IMR-90 (cell line): ENCODE measurements at regions not wholly inside any gene's neighbourhood (a gene's known extent, or its start where the extent isn't known, plus 50 kb on each side); places are given as distances from the start of the nearest gene placed in this dataset.

Experiments
- ATAC-seq: fragments of 200-7000 bp; cut with Tn5 transposase; 2 replicates; pipeline ENCODE4 v1.9.1; 2020; ENCODE audit warnings: low read depth, mild to moderate bottlenecking, moderate library complexity
- BruUV-seq: library from RNA; stranded (reverse); fragments of 400-500 nt; replicated peaks from 2 replicates; lab custom pipeline; 2021; lab: Mats Ljungman, UMichigan
- CTCF ChIA-PET: fragments of 300-600 bp; formaldehyde crosslinking; extraction: SDS; loops from one replicate; lab custom pipeline; 2021; ENCODE audit warnings: antibody characterized with exemption; lab: Yijun Ruan, JAX
- POLR2A ChIA-PET: fragments of 300-600 bp; sonication (Branson Sonifier 250); formaldehyde crosslinking; loops from one replicate; lab custom pipeline; 2022; ENCODE audit warnings: antibody characterized with exemption; ENCODE audit not compliant: unreplicated experiment; lab: Charles Lee
- DNase-seq: peaks from one replicate; pipeline ENCODE4 v3.0.0; 2013
- H2AFZ ChIP-seq: replicated peaks from 2 replicates; pipeline ENCODE3; 2013; ENCODE audit warnings: low read length, mild to moderate bottlenecking; ENCODE audit not compliant: poor library complexity
- H2AK5ac ChIP-seq: 2 replicates; pipeline ENCODE4 v1.6.1; 2013; ENCODE audit warnings: low read depth, low read length, inconsistent platforms
- H2AK9ac ChIP-seq: replicated peaks from 2 replicates; pipeline ENCODE3; 2013; ENCODE audit warnings: mild to moderate bottlenecking, low read depth, low read length, moderate library complexity; ENCODE audit not compliant: poor library complexity
- H2BK120ac ChIP-seq: 2 replicates; pipeline ENCODE4 v1.6.1; 2013; ENCODE audit warnings: low read depth, low read length, inconsistent platforms
- H2BK15ac ChIP-seq: 3 replicates; pipeline ENCODE4 v1.6.1; 2013; ENCODE audit warnings: low read depth, low read length, inconsistent platforms
- H2BK20ac ChIP-seq: 2 replicates; pipeline ENCODE4 v1.6.1; 2013; ENCODE audit warnings: low read depth, mild to moderate bottlenecking, inconsistent platforms, low read length, moderate library complexity
- H2BK5ac ChIP-seq: 2 replicates; pipeline ENCODE4 v1.6.1; 2013; ENCODE audit warnings: mild to moderate bottlenecking, low read depth, low read length, inconsistent platforms; ENCODE audit not compliant: poor library complexity, severe bottlenecking
- H3K14ac ChIP-seq: replicated peaks from 2 replicates; pipeline ENCODE4 v1.6.1; 2013; ENCODE audit warnings: low read depth, low read length, inconsistent platforms
- H3K18ac ChIP-seq: 2 replicates; pipeline ENCODE4 v1.6.1; 2013; ENCODE audit warnings: low read depth, low read length, control low read depth
- H3K23ac ChIP-seq: 2 replicates; pipeline ENCODE4 v1.6.1; 2013; ENCODE audit warnings: low read depth, low read length, inconsistent platforms
- H3K27ac ChIP-seq: 2 replicates; pipeline ENCODE4 v1.5.1; 2013; ENCODE audit warnings: mild to moderate bottlenecking, control low read depth, low read length; ENCODE audit not compliant: insufficient read depth
- H3K27me3 ChIP-seq: 2 replicates; pipeline ENCODE4 v1.6.1; 2013; ENCODE audit warnings: low read length; ENCODE audit not compliant: control insufficient read depth, insufficient read depth
- H3K36me3 ChIP-seq: 2 replicates; pipeline ENCODE4 v1.6.1; 2013; ENCODE audit warnings: low read length, mixed read lengths; ENCODE audit not compliant: control insufficient read depth, insufficient read depth
- H3K4ac ChIP-seq: 2 replicates; pipeline ENCODE4 v1.6.1; 2013; ENCODE audit warnings: low read depth, low read length, inconsistent platforms
- H3K4me1 ChIP-seq: 2 replicates; pipeline ENCODE4 v1.6.1; 2013; ENCODE audit warnings: low read length, mixed read lengths; ENCODE audit not compliant: control insufficient read depth, insufficient read depth
- H3K4me2 ChIP-seq: 2 replicates; pipeline ENCODE4 v1.6.1; 2013; ENCODE audit warnings: low read depth, mild to moderate bottlenecking, control low read depth, low read length, moderate library complexity
- H3K4me3 ChIP-seq: 2 replicates; pipeline ENCODE4 v1.5.1; 2013; ENCODE audit warnings: low read depth, mild to moderate bottlenecking, control low read depth, low read length, moderate library complexity; ENCODE audit not compliant: insufficient read depth
- H3K56ac ChIP-seq: 2 replicates; pipeline ENCODE4 v1.6.1; 2013; ENCODE audit warnings: low read length, inconsistent platforms; ENCODE audit not compliant: insufficient read depth; ENCODE audit errors: extremely low read depth
- H3K79me1 ChIP-seq, 2 experiments: 2 replicates each; pipeline ENCODE4 v1.6.1; 2013; ENCODE audit warnings: low read length in 2 of 2, inconsistent platforms in 1 of 2, low read depth in 1 of 2
- H3K9ac ChIP-seq: 2 replicates; pipeline ENCODE4 v1.6.1; 2013; ENCODE audit warnings: low read depth, low read length, control low read depth
- H3K9me1 ChIP-seq: 2 replicates; pipeline ENCODE4 v1.6.1; 2013; ENCODE audit warnings: low read length, inconsistent platforms; ENCODE audit not compliant: insufficient read depth
- H3K9me3 ChIP-seq: 2 replicates; pipeline ENCODE4 v1.6.1; 2013; ENCODE audit warnings: low read length; ENCODE audit not compliant: control insufficient read depth, insufficient read depth
- H4K20me1 ChIP-seq: 2 replicates; pipeline ENCODE4 v1.6.1; 2013; ENCODE audit warnings: low read length, inconsistent platforms; ENCODE audit not compliant: insufficient read depth
- H4K5ac ChIP-seq: 2 replicates; pipeline ENCODE4 v1.6.1; 2013; ENCODE audit warnings: mild to moderate bottlenecking, low read depth, low read length, control low read depth
- H4K8ac ChIP-seq, 2 experiments: 2 replicates each; pipeline ENCODE4 v1.6.1; 2013; ENCODE audit warnings: low read depth in 2 of 2, low read length in 2 of 2, control low read depth in 1 of 2, inconsistent platforms in 1 of 2
- H4K91ac ChIP-seq: 2 replicates; pipeline ENCODE4 v1.6.1; 2013; ENCODE audit warnings: low read depth, low read length, inconsistent platforms; ENCODE audit not compliant: insufficient read depth
- BHLHE40 ChIP-seq: fragments of 150-350 bp; IDR thresholded peaks from 2 replicates; pipeline ENCODE4 v1.6.1; 2016; ENCODE audit warnings: mild to moderate bottlenecking, low read depth, low read length
- CEBPB ChIP-seq: IDR thresholded peaks from 2 replicates; pipeline ENCODE4 v1.6.1; 2012; ENCODE audit warnings: low read depth, low read length, improper control_type of control experiment
- CHD1 ChIP-seq: IDR thresholded peaks from 2 replicates; pipeline ENCODE4 v1.6.1; 2012; ENCODE audit warnings: low read depth, low read length, improper control_type of control experiment
- MAFK ChIP-seq: IDR thresholded peaks from 2 replicates; pipeline ENCODE4 v1.6.1; 2012; ENCODE audit warnings: low read depth, low read length, improper control_type of control experiment
- MAZ ChIP-seq: IDR thresholded peaks from 2 replicates; pipeline ENCODE4 v1.6.1; 2012; ENCODE audit warnings: low read depth, mild to moderate bottlenecking, low read length, improper control_type of control experiment, moderate library complexity, borderline replicate concordance
- MXI1 ChIP-seq: IDR thresholded peaks from 2 replicates; pipeline ENCODE4 v1.6.1; 2012; ENCODE audit warnings: low read depth, mild to moderate bottlenecking, low read length, moderate library complexity, borderline replicate concordance
- NFE2L2 ChIP-seq: fragments of 150-350 bp; IDR thresholded peaks from 2 replicates; pipeline ENCODE4 v1.6.1; 2016; ENCODE audit warnings: low read depth, mild to moderate bottlenecking, low read length
- POLR2A ChIP-seq: IDR thresholded peaks from 2 replicates; pipeline ENCODE4 v1.6.1; 2012; ENCODE audit warnings: mild to moderate bottlenecking, low read depth, low read length
- RAD21 ChIP-seq: IDR thresholded peaks from 2 replicates; pipeline ENCODE4 v1.6.1; 2012; ENCODE audit warnings: low read length, improper control_type of control experiment
- RCOR1 ChIP-seq: IDR thresholded peaks from 2 replicates; pipeline ENCODE4 v1.6.1; 2012; ENCODE audit warnings: mild to moderate bottlenecking, low read length, improper control_type of control experiment; ENCODE audit not compliant: insufficient replicate concordance
- RFX5 ChIP-seq: IDR thresholded peaks from 2 replicates; pipeline ENCODE4 v1.8.0; 2012; ENCODE audit warnings: low read depth, mild to moderate bottlenecking, low read length, moderate library complexity
- SMC3 ChIP-seq: fragments of 150-350 bp; IDR thresholded peaks from 2 replicates; pipeline ENCODE4 v1.6.1; 2016; ENCODE audit warnings: low read depth, mild to moderate bottlenecking, antibody characterized with exemption, low read length, moderate library complexity
- USF2 ChIP-seq: fragments of 150-350 bp; IDR thresholded peaks from 2 replicates; pipeline ENCODE4 v1.6.1; 2017; ENCODE audit warnings: mild to moderate bottlenecking, antibody characterized with exemption, low read length, low read depth
- WGBS, 2 experiments: methylation state at CpG; one replicate each; pipeline versions ENCODE4 v1.1.5 to v1.1.7; 2013; ENCODE audit warnings: missing lambda C conversion rate in 2 of 2; ENCODE audit not compliant: insufficient read length in 1 of 2; ENCODE audit errors: extremely low coverage in 2 of 2; 5-methylcytosine and 5-hydroxymethylcytosine counted together
- dilution Hi-C: fragments of 300-500 bp; cut with HindIII; formaldehyde crosslinking; loops from one replicate; pipeline ENCODE4 v1.14.3; 2018; ENCODE audit warnings: low sequenced_read_pairs; ENCODE audit not compliant: unreplicated experiment
- in situ Hi-C: fragments of 300-500 bp; cut with MboI; formaldehyde crosslinking; loops from 3 replicates; pipeline ENCODE4 v1.14.3; 2019; ENCODE audit warnings: low sequenced_read_pairs, inconsistent platforms, mixed read lengths
- intact Hi-C: fragments of 100-400 bp; cut with micrococcal nuclease; formaldehyde crosslinking; loops from 2 replicates; pipeline ENCODE4 v1.10.0; 2022
- TF ChIP-seq, protein P1 (sequence below): conservative IDR thresholded peaks from 2 replicates; pipeline ENCODE4 v1.5.1; 2012; ENCODE audit warnings: mild to moderate bottlenecking, low read depth, low read length, improper control_type of control experiment
- TF ChIP-seq, protein P2 (sequence below): fragments of 150-350 bp; IDR thresholded peaks from 2 replicates; pipeline ENCODE4 v1.6.1; 2016; ENCODE audit warnings: low read depth, mild to moderate bottlenecking, low read length, moderate library complexity, borderline replicate concordance

DNA sequence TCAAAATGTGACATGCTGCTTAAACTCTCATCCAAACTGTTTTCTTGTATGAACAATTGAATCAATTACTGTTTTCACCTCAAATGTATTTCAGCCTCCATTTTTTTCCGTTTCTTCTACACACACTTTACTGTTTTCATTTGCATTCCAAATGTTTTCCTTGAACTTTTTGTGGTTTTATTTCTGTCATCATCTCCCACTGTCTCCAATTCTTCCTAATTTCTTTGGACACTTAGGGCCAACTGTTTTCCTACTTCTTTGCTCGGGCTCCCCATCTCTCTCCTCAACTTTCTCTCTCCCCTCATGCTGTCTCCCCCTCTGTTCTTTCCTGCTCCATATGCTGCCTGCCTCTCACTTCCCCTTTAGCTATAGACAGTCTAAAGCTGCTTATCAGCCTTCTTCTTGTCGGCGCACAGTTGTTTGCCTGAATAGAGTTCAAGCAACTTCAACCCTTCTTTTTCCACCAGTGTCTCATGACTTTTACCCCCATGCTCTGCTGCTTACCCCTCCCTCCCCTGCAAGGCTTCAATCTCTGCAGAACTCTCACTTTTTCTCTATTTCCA, 443.4 kb downstream of the DTWD2 start:
- 0 out of 2 replicates have a peak, but pooled peaks cover 5% of the 10 kb centered on the region for H3K9me3 ChIP-seq
- H3K4ac ChIP-seq = no peak overlapping the region
- DNase-seq (no peak), ATAC-seq (no peak)
- no peaks in the 10 kb centered on the region for H3K9me1 ChIP-seq
- H3K23ac ChIP-seq = no peak overlapping the region
- H3K18ac ChIP-seq = no peak overlapping the region
- TF ChIP-seq RFX5 = no peak
- TF ChIP-seq, protein P1, sequence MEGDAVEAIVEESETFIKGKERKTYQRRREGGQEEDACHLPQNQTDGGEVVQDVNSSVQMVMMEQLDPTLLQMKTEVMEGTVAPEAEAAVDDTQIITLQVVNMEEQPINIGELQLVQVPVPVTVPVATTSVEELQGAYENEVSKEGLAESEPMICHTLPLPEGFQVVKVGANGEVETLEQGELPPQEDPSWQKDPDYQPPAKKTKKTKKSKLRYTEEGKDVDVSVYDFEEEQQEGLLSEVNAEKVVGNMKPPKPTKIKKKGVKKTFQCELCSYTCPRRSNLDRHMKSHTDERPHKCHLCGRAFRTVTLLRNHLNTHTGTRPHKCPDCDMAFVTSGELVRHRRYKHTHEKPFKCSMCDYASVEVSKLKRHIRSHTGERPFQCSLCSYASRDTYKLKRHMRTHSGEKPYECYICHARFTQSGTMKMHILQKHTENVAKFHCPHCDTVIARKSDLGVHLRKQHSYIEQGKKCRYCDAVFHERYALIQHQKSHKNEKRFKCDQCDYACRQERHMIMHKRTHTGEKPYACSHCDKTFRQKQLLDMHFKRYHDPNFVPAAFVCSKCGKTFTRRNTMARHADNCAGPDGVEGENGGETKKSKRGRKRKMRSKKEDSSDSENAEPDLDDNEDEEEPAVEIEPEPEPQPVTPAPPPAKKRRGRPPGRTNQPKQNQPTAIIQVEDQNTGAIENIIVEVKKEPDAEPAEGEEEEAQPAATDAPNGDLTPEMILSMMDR = no peak
- no peak for TF ChIP-seq RAD21
- no peak for TF ChIP-seq RCOR1
- no peak for TF ChIP-seq POLR2A
- TF ChIP-seq SMC3 = no peak
- no peak for TF ChIP-seq USF2
- TF ChIP-seq CEBPB = no peak
- TF ChIP-seq, protein P2, sequence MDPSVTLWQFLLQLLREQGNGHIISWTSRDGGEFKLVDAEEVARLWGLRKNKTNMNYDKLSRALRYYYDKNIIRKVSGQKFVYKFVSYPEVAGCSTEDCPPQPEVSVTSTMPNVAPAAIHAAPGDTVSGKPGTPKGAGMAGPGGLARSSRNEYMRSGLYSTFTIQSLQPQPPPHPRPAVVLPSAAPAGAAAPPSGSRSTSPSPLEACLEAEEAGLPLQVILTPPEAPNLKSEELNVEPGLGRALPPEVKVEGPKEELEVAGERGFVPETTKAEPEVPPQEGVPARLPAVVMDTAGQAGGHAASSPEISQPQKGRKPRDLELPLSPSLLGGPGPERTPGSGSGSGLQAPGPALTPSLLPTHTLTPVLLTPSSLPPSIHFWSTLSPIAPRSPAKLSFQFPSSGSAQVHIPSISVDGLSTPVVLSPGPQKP = no peak
- TF ChIP-seq CHD1 = no peak
- TF ChIP-seq NFE2L2 = no peak
- no peak for TF ChIP-seq MAZ
- no peak for TF ChIP-seq BHLHE40
- TF ChIP-seq MXI1 = no peak
- no peak for TF ChIP-seq MAFK
- no peaks in the 10 kb centered on the region for H4K20me1 ChIP-seq
- H2BK5ac ChIP-seq = no peak overlapping the region
- H4K91ac ChIP-seq = no peak overlapping the region
- in situ Hi-C loops (no loop called here), intact Hi-C loops (no loop called here), dilution Hi-C loops (no loop called here)
- H2AFZ ChIP-seq = no peak overlapping the region
- H3K4me2 ChIP-seq = no peak overlapping the region
- H3K27me3 ChIP-seq = no peaks in the 10 kb centered on the region
- H3K27ac ChIP-seq = no peak overlapping the region
- CTCF ChIA-PET = no interaction called here
- no peak overlapping the region for H3K4me3 ChIP-seq
- no peak overlapping the region for H3K14ac ChIP-seq
- H2BK120ac ChIP-seq = no peak overlapping the region
- no peak overlapping the region for H3K56ac ChIP-seq
- H3K9ac ChIP-seq = no peak overlapping the region
- H3K79me1 ChIP-seq = no peaks in the 10 kb centered on the region
- H2AK5ac ChIP-seq = no peak overlapping the region
- H3K4me1 ChIP-seq = no peaks in the 10 kb centered on the region
- POLR2A ChIA-PET = no interaction called here
- H4K8ac ChIP-seq = no peak overlapping the region
- no peaks in the 10 kb centered on the region for H3K36me3 ChIP-seq
- no peak overlapping the region for H2BK20ac ChIP-seq
- no peak overlapping the region for H2BK15ac ChIP-seq
- WGBS, 2 experiments = 54% methylated on average over 3 of the region's 4 CpGs; no CpG with 5 or more reads in 1 of the 2 experiments
- BruUV-seq = no TSS peak
- H2AK9ac ChIP-seq = no peak overlapping the region
- H4K5ac ChIP-seq = no peak overlapping the region
